ENCODE measurements at regions not wholly inside any gene's neighbourhood (a gene's known extent, or its start where the extent isn't known, plus 50 kb on each side); places are given as distances from the start of the nearest gene placed in this dataset.

GRCh38 chr13:110015253-110015652 is 228.9 kb upstream of the IRS2 start:
- in situ Hi-C loops (cut with MboI; ENCODE audit: low pct_unique_long_range_greater_than_20kb, low sequenced_read_pairs, unreplicated experiment): no loop called here
- TF ChIP-seq CTCF (IDR thresholded peaks at IDR 0.05; ENCODE audit: extremely low read depth, insufficient read depth, missing control alignments): no peak
- no peak for DNase-seq (ENCODE audit: low spot score)

GRCh38 chr13:110014719-110015118 is 228.3 kb upstream of the IRS2 start:
- TF ChIP-seq CTCF (IDR thresholded peaks at IDR 0.05; ENCODE audit: extremely low read depth, insufficient read depth, missing control alignments): no peak
- in situ Hi-C loops (cut with MboI; ENCODE audit: low pct_unique_long_range_greater_than_20kb, low sequenced_read_pairs, unreplicated experiment): no loop called here
- no peak for DNase-seq (ENCODE audit: low spot score)

GRCh38 chr13:110012102-110012739 is 225.8 kb upstream of the IRS2 start:
- in situ Hi-C loops (cut with MboI; ENCODE audit: low pct_unique_long_range_greater_than_20kb, low sequenced_read_pairs, unreplicated experiment): no loop called here
- DNase-seq (ENCODE audit: low spot score): no peak
- TF ChIP-seq CTCF (IDR thresholded peaks at IDR 0.05; ENCODE audit: extremely low read depth, insufficient read depth, missing control alignments): no peak

GRCh38 chr13:110010404-110011138 is 224.2 kb upstream of the IRS2 start:
- no peak for TF ChIP-seq CTCF (IDR thresholded peaks at IDR 0.05; ENCODE audit: extremely low read depth, insufficient read depth, missing control alignments)

GRCh38 chr13:110008816-110009215 is 222.4 kb upstream of the IRS2 start:
- DNase-seq (ENCODE audit: low spot score): no peak
- no peak for TF ChIP-seq CTCF (IDR thresholded peaks at IDR 0.05; ENCODE audit: extremely low read depth, insufficient read depth, missing control alignments)
- in situ Hi-C loops (cut with MboI; ENCODE audit: low pct_unique_long_range_greater_than_20kb, low sequenced_read_pairs, unreplicated experiment): no loop called here

More at GRCh38 chr13:110010404-110011138, 224.2 kb upstream of the IRS2 start:
- no peak for DNase-seq (ENCODE audit: low spot score)
- in situ Hi-C loops (cut with MboI; ENCODE audit: low pct_unique_long_range_greater_than_20kb, low sequenced_read_pairs, unreplicated experiment): no loop called here

GRCh38 chr13:110006304-110006703 is 219.9 kb upstream of the IRS2 start:
- no peak for DNase-seq (ENCODE audit: low spot score)
- no peak for TF ChIP-seq CTCF (IDR thresholded peaks at IDR 0.05; ENCODE audit: extremely low read depth, insufficient read depth, missing control alignments)
- in situ Hi-C loops (cut with MboI; ENCODE audit: low pct_unique_long_range_greater_than_20kb, low sequenced_read_pairs, unreplicated experiment): no loop called here

Measured in GM13977 (cell line).